M059J (cell line): ENCODE measurements at regions not wholly inside any gene's neighbourhood (a gene's known extent, or its start where the extent isn't known, plus 50 kb on each side); places are given as distances from the start of the nearest gene placed in this dataset.
"Not testable (repeated sequence)": the region's sequence is repeated elsewhere in the genome, so short reads cannot be mapped to it uniquely, and the experiment has no call there.

Source experiments
- DNase-seq: peaks from one replicate; pipeline ENCODE4 v3.0.0-alpha.2; 2012; ENCODE audit warnings: low read depth

GRCh38 chr7:54355842-54356241 lies 186.3 kb upstream of the VSTM2A start:
- DNase-seq = no peak

DNA sequence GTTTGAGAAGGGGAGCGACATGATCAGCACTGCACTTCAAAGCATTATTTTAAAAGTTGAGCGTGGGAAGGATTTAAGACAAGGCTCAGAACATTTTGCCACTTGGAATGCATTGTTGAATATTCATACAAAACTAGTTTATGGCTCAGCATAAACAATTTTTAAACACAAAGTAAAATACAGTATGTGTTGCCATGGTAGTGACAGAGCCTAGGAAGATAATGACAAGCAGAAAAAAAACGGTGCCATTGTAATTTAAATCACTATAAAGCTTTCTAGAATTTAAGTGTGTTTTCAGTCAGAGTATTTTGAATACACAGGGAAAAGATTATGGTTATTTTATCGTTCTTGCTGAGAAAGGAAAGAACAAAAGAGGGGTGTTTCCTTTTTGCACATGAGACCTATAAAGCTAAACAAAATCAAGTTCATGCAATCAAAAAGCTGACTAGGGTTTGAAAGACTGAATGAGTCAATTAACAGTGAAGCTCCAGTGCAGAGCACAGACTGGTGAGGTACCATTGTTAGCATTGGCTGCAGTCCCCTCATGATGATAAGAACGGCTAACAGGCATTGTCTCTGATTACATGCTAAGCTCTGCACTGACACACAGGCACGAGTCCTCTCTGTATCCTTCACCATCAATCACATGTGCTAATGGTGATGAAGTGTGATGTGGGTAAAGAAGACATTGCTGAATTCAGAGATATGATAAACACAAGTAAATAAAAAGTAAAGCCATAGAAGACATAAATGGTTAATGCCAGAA lies 181.9 kb upstream of the VSTM2A start:
- DNase-seq = no peak

DNA sequence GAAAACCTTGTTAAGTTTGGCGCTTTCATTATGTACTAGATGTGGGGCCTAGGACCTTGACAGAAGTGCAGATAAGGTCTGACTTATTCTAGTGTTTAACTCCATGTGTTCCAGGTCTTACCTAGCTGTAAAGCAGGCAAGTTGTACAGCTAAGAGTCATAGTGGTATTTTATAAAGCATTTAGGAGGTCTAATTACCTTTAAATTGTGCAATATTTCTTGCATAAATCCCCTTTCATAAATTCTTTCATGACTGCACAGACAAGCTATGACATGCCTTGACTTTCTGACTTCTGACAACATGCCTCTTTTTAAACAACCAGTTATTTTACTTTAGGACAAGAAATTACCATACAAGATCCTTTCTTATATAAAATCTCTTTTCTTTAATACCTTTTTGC lies 151.6 kb upstream of the VSTM2A start:
- no peak for DNase-seq

GRCh38 chr7:54392935-54393334 lies 149.2 kb upstream of the VSTM2A start:
- DNase-seq = no peak

GRCh38 chr7:54394834-54395233 lies 147.3 kb upstream of the VSTM2A start:
- peak; percentile 17 for DNase-seq

- DNase-seq = no peak
These were observed 144.2 kb upstream of the VSTM2A start for GRCh38 chr7:54397836-54398612.

- no peak for DNase-seq
These were observed 143.3 kb upstream of the VSTM2A start for GRCh38 chr7:54398863-54399262.

DNA sequence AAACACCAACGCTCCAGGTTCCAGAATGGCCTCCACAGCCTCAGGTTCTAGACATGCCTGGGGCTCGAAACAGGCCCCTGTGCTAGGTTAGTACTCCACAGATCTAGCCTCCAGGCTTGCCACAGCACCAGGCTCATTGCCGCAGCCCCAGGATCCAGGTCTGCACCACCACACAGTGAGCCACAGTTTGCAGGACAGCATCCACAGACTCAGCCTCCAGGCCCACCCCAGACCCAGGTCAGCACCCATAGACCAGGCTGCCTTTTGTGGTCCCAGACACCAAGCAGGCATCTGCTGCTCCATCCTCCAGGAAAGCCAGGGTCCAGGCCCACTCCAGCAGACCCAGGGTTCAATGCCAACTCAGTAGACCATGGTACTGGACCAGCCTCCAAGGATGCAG lies 132.3 kb upstream of the VSTM2A start:
- no peak for DNase-seq

- no peak for DNase-seq
These were observed 125.5 kb upstream of the VSTM2A start for GRCh38 chr7:54416678-54417077.

GRCh38 chr7:54419209-54419608 lies 123.0 kb upstream of the VSTM2A start:
- DNase-seq = no peak

DNA sequence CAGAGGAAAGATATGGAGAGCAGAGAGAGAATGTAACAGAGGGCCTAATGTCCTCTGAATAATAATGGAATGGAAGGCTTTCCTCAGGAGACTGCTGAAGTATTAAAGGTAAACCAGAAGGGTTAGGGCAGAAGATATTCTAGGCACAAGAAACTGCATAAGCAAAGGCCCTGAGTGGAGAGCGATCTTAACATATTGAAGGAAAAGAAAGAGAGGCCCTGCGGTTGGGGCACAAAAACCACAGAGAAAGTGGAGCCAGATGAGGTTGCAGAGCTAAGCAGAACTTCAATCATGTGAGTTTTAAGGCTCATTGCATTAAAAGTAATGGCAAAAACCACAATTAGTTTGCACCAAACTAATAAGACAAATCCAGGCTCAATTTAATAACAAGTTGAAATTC lies 115.8 kb upstream of the VSTM2A start:
- DNase-seq = no peak

DNA sequence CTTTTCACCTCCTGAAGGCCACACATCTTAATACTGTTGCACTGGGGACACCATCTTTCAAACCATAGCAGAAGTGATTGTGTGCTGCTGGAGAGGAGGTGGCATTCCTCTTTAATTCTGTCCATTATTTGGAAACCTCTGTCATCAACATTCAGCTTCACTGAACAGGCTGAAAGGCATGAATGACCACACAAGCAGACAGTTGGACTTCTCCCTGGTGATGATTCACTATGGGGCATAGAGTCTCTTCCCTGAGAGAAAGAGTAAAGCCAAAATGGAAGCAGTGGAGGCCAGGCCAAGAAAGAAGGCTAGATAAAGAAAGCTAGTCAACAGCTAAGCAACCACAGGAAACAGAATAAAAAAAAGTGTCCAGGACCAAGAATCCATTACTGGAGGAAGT lies 113.1 kb upstream of the VSTM2A start:
- DNase-seq = no peak

- DNase-seq = no peak
These were observed 102.8 kb upstream of the VSTM2A start for GRCh38 chr7:54439391-54439790.

DNA sequence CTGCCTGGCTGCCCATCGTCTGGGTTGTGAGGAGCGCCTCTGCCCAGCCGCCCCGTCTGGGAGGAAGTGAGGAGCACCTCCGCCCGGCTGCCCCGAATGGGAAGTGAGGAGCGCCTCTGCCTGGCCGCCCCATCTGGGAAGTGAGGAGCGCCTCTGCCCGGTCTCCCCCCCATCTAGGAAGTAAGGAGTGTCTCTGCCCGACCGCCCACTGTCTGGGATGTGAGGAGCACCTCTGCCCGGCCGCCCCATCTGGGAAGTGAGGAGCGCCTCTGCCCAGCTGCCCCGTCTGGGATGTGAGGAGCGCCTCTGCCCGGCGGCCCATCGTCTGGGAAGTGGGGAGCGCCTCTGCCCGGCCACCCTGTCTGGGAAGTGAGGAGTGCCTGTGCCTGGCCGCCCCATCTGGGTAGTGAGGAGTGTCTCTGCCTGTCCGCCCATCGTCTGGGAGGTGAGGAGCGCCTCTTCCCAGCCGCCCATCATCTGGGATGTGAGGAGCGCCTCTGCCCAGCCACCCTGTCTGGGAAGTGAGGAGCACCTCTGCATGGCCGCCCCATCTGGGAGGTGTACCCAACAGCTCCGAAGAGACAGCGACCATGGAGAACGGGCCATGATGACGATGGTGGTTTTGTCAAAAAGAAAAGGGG lies 98.0 kb upstream of the VSTM2A start:
- not testable (repeated sequence) for DNase-seq

DNA sequence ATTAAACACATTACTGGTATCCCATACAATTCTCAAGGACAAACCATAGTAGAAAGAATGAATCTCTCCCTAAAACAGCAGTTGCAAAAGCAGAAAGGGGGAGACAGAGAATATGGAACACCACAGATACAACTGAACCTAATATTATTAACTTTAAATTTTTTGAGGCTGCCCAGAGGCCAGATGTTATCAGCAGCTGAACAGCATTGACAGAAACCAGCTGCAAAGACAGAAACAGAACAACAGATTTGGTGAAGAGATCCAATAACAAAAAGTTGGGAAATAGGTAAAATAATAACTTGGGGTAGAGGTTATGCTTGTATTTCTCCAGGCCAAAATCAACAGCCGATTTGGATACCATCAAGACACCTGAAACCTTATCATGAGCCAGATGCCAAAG lies 89.0 kb upstream of the VSTM2A start:
- DNase-seq = not testable (repeated sequence)

GRCh38 chr7:54454700-54455099 lies 87.5 kb upstream of the VSTM2A start:
- DNase-seq = not testable (repeated sequence)

GRCh38 chr7:54465095-54465494 lies 77.1 kb upstream of the VSTM2A start:
- no peak for DNase-seq

DNA sequence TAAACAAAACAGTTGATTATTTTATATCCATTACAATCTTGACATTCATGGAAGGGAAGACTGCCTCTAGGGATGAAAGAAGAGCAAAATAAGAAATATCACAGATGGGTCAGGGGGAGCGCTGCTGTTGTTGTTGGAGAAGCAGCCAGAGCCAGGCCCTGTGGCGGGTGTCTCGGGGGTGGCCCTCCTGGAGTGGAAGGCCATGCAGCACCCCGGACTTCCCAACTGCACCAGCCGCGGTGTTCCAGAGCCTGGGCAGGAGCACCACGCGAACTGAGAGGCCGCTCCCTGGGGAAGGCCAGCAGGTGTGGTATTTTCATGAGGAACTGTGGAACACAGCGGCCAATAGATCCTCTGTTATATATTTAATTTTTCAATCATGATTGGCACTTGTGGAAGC lies 72.4 kb upstream of the VSTM2A start:
- DNase-seq = no peak

DNA sequence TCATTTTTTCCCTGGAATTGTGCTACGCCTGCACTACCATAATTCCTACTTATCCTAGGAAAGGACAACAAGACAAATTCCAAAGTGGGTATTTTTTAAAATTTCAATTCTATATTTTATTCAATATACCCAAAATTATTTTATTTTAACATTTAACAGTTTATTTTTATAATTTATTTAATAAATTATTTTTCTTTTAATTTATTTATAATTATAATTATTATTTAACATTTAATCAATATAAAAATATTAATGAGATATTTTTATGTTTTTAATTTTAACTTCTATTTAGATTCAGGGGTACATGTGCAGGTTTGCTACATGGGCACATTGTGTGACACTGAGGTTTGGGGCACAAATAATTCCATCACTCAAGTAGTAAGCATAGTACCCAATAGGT lies 65.6 kb upstream of the VSTM2A start:
- DNase-seq = no peak

GRCh38 chr7:54477083-54477482 lies 65.1 kb upstream of the VSTM2A start:
- DNase-seq = no peak

DNA sequence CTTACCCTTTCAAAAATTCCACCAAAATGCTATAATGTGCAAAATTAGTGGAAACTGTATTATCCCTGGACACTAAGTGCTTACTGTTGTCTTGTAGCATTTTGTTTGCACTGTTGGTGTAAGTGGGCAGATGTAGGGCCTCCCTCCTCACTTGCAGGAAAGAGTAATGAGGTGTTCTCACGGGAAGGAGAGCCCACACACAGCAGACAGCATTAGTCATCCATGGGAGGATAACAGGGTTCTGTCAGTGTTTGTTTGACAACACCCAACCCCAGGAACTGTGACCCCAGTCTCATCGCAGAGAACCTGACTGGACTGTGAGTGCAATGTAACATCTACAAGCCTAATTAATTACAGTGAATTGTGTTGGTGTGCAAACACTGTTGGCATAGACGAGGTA lies 58.7 kb upstream of the VSTM2A start:
- DNase-seq = no peak

DNA sequence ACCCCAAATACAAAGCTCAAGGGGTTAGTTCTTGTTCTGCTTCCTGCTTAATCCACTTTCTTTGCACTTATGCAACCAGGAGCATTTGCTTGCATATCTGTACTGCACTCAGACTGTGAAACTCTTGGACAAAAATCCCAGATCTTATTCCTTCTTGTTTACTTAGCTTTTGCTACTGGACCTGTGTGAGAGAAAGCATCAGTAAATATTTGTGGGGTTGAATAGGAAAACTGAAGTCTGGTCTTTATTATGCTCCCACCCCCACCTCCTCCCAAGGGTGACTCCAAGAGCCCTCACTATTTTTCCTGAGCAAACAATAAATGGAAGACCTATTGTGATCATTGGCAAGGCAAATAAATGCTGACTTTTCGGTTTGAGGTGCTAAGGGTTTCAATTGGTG lies 57.1 kb upstream of the VSTM2A start:
- DNase-seq = no peak
